ENCODE measurements at regions not wholly inside any gene's neighbourhood (a gene's known extent, or its start where the extent isn't known, plus 50 kb on each side); places are given as distances from the start of the nearest gene placed in this dataset.

DNA sequence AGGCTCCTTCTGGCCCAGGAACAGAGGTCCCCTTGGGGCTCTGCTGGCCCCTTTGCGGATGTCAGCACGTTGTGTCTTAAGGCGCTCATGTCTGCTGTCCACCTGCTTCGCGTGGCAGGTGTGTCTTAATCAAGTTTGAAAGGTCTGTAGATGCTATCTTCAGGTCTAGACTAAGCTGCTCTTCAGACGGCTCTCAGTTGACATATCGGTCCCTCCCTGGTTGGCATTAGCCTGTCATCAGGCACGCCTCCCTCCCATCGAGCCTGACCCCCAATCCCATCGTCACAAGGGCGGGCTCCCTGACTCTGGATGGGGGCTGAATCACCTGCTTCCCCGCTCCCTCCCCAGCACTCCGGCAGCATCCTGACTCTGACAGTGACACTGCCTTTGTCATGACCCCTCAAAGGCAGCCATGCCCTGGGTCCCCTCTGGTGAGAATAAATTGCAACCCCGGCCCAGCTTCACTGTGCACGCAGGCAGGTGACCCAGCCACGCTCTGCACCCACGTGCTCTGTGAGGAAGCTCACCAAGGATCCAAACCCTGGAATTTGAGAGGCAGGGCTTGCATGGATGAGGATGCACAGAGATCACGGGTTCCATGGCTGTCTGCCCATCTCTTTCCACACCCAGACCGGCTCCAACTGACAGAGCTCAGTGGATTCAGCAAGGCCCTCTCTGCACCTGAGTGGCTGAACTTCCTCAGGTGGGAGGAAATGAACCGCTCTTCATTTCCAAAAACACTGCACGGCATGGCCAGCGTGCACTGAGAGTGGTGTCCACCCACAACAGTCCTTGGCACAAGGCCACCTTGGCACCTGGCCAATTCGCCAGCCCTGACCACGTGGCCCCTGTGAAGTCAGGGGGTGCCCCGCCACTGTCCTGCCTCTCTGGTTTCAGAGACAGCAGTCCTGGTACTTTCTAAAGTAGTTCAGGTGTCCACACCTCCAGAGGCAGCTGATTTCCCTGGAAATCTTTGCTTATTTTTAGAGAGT lies 110.2 kb upstream of the GPC1 start:
- TF ChIP-seq, protein P1, sequence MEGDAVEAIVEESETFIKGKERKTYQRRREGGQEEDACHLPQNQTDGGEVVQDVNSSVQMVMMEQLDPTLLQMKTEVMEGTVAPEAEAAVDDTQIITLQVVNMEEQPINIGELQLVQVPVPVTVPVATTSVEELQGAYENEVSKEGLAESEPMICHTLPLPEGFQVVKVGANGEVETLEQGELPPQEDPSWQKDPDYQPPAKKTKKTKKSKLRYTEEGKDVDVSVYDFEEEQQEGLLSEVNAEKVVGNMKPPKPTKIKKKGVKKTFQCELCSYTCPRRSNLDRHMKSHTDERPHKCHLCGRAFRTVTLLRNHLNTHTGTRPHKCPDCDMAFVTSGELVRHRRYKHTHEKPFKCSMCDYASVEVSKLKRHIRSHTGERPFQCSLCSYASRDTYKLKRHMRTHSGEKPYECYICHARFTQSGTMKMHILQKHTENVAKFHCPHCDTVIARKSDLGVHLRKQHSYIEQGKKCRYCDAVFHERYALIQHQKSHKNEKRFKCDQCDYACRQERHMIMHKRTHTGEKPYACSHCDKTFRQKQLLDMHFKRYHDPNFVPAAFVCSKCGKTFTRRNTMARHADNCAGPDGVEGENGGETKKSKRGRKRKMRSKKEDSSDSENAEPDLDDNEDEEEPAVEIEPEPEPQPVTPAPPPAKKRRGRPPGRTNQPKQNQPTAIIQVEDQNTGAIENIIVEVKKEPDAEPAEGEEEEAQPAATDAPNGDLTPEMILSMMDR (conservative IDR thresholded peaks at IDR 0.05; ENCODE audit: low read depth, low read length): no peak
- no peak for TF ChIP-seq EZH2phosphoT487 (IDR thresholded peaks at IDR 0.05; ENCODE audit: borderline replicate concordance, low read length)
- no peak for TF ChIP-seq EZH2 (IDR thresholded peaks at IDR 0.05; ENCODE audit: low read length, unreplicated experiment)
